Naive thymus-derived CD4-positive, alpha-beta T cell (primary cell): ENCODE measurements at regions not wholly inside any gene's neighbourhood (a gene's known extent, or its start where the extent isn't known, plus 50 kb on each side); places are given as distances from the start of the nearest gene placed in this dataset.

Experiments
- ATAC-seq: fragments of 150-1000 bp; cut with Tn5 transposase; 2 replicates; pipeline ENCODE4 v1.10.0; 2021; ENCODE audit warnings: mild to moderate bottlenecking, moderate library complexity
- CTCF ChIA-PET: fragments of 350-600 bp; sonication (Branson Sonifier 250); formaldehyde crosslinking; loops from one replicate; lab custom pipeline; 2021; ENCODE audit warnings: antibody characterized with exemption; lab: Charles Lee
- POLR2A ChIA-PET: fragments of 350-600 bp; sonication (Branson Sonifier 250); formaldehyde crosslinking; loops from one replicate; lab custom pipeline; 2021; ENCODE audit warnings: antibody characterized with exemption, inconsistent platforms; lab: Charles Lee
- DNase-seq, 9 donors: peaks; one replicate each; pipeline versions ENCODE4 v3.0.0 to v3.0.0-alpha.2; 2020 to 2022; ENCODE audit warnings: mixed read lengths in 1 of 9
- H3K27ac ChIP-seq: one replicate; pipeline ENCODE4 v1.7.0; 2013; ENCODE audit warnings: mild to moderate bottlenecking, low read depth, low read length, moderate library complexity
- H3K27me3 ChIP-seq, 2 donors: one replicate each; pipeline ENCODE4 v1.7.0; 2013; ENCODE audit warnings: low read length in 2 of 2, mild to moderate bottlenecking in 2 of 2, moderate library complexity in 2 of 2; ENCODE audit not compliant: control insufficient read depth in 2 of 2, insufficient read depth in 2 of 2
- H3K36me3 ChIP-seq, 3 experiments: 1 replicate in 2 of 3; 2 replicates in 1 of 3; pipeline ENCODE4 v1.7.0; 2013; ENCODE audit warnings: low read length in 3 of 3, mild to moderate bottlenecking in 3 of 3, moderate library complexity in 1 of 3; ENCODE audit not compliant: insufficient read depth in 3 of 3, control insufficient read depth in 2 of 3
- H3K4me1 ChIP-seq, 2 donors: one replicate each; pipeline ENCODE4 v1.7.0; 2013; ENCODE audit warnings: low read length in 2 of 2, mild to moderate bottlenecking in 2 of 2, moderate library complexity in 1 of 2; ENCODE audit not compliant: control insufficient read depth in 2 of 2, insufficient read depth in 2 of 2
- H3K4me3 ChIP-seq: 2 replicates; pipeline ENCODE4 v1.7.0; 2013; ENCODE audit warnings: mild to moderate bottlenecking, low read length
- H3K9me3 ChIP-seq, 3 experiments: 1 replicate in 2 of 3; 2 replicates in 1 of 3; pipeline ENCODE4 v1.7.0; 2013; ENCODE audit warnings: low read length in 3 of 3; ENCODE audit not compliant: control insufficient read depth in 2 of 3
- H3K27ac Mint-ChIP-seq, 9 donors: one replicate each; pipeline ENCODE4 v1.8.0; 2020 to 2022; ENCODE audit warnings: mixed read lengths in 9 of 9, mild to moderate bottlenecking in 8 of 9, moderate library complexity in 5 of 9, inconsistent platforms in 2 of 9
- H3K27me3 Mint-ChIP-seq, 5 donors: one replicate each; pipeline ENCODE4 v1.8.0; 2021 to 2022; ENCODE audit warnings: mixed read lengths in 5 of 5, mild to moderate bottlenecking in 1 of 5
- H3K36me3 Mint-ChIP-seq, 5 donors: one replicate each; pipeline ENCODE4 v1.8.0; 2020 to 2022; ENCODE audit warnings: mixed read lengths in 5 of 5, mild to moderate bottlenecking in 3 of 5, inconsistent platforms in 1 of 5
- H3K4me1 Mint-ChIP-seq, 7 donors: one replicate each; pipeline ENCODE4 v1.8.0; 2020 to 2022; ENCODE audit warnings: mixed read lengths in 7 of 7, mild to moderate bottlenecking in 3 of 7, inconsistent platforms in 1 of 7
- H3K4me3 Mint-ChIP-seq, 10 donors: one replicate each; pipeline ENCODE4 v1.8.0; 2020 to 2022; ENCODE audit warnings: mild to moderate bottlenecking in 10 of 10, mixed read lengths in 10 of 10, moderate library complexity in 6 of 10, inconsistent platforms in 2 of 10
- H3K9me3 Mint-ChIP-seq, 11 donors: one replicate each; pipeline ENCODE4 v1.8.0; 2020 to 2022; ENCODE audit warnings: mixed read lengths in 11 of 11, mild to moderate bottlenecking in 4 of 11, inconsistent platforms in 1 of 11, moderate library complexity in 1 of 11
- intact Hi-C, 2 donors: fragments of 100-400 bp; cut with micrococcal nuclease; formaldehyde crosslinking; loops; one replicate each; pipeline ENCODE4 v1.15.1; 2023

GRCh38 chr18:11520536-11520935 is 88.9 kb upstream of the SLC35G4 start:
- no peaks in the 10 kb centered on the region for H3K4me1 Mint-ChIP-seq

GRCh38 chr18:11518788-11519685 is 90.4 kb upstream of the SLC35G4 start:
- Histone ChIP-seq H3K27me3 (no peaks in the 10 kb centered on the region), H3K4me1 (no peaks in the 10 kb centered on the region), H3K4me3 (no peak overlapping the region), H3K9me3 (no peaks in the 10 kb centered on the region), H3K36me3 (no peaks in the 10 kb centered on the region), H3K27ac (no peak overlapping the region)
- Mint-ChIP-seq H3K27ac (no peak overlapping the region), H3K4me3 (no peak overlapping the region), H3K36me3 (no peaks in the 10 kb centered on the region), H3K9me3 (peaks cover 0 to 2% (median 0%) of the 10 kb centered on the region in 11 donors), H3K27me3 (peaks cover 0 to 20% (median 9%) of the 10 kb centered on the region in 5 donors), H3K4me1 (no peaks in the 10 kb centered on the region)
- no peak for ATAC-seq
- intact Hi-C loops, result loop anchor here in 1 of 2 donors (2.0 to 10.0 kb wide), 2 partner anchors 732 to 1544 kb away; no protein-coding TSS in a partner anchor
- peak in 2 of 9 donors; percentile 11 to 27 for DNase-seq
- ChIA-PET CTCF (no interaction called here), POLR2A (no interaction called here)

More at GRCh38 chr18:11520536-11520935, 88.9 kb upstream of the SLC35G4 start:
- ChIA-PET CTCF (no interaction called here), POLR2A (no interaction called here)
- Mint-ChIP-seq H3K36me3 (no peaks in the 10 kb centered on the region), H3K27me3 (peaks cover under 1 to 22% (median 10%) of the 10 kb centered on the region in 5 donors), H3K27ac (no peak overlapping the region), H3K9me3 (peaks cover 0 to 2% (median 0%) of the 10 kb centered on the region in 11 donors), H3K4me3 (no peak overlapping the region)
- Histone ChIP-seq H3K4me3 (no peak overlapping the region), H3K4me1 (no peaks in the 10 kb centered on the region), H3K27me3 (no peaks in the 10 kb centered on the region), H3K27ac (no peak overlapping the region), H3K9me3 (no peaks in the 10 kb centered on the region), H3K36me3 (no peaks in the 10 kb centered on the region)
- DNase-seq (no peak), ATAC-seq (no peak)
- intact Hi-C loops, result no loop called here

GRCh38 chr18:11517704-11518103 is 91.7 kb upstream of the SLC35G4 start:
- peaks cover 0 to 2% (median 0%) of the 10 kb centered on the region in 11 donors for H3K9me3 Mint-ChIP-seq
- no peak overlapping the region for H3K4me3 ChIP-seq
- no peak overlapping the region for H3K27ac ChIP-seq
- CTCF ChIA-PET, result no interaction called here
- no peaks in the 10 kb centered on the region for H3K4me1 Mint-ChIP-seq
- no peak for DNase-seq
- H3K9me3 ChIP-seq, result no peaks in the 10 kb centered on the region
- H3K36me3 ChIP-seq, result no peaks in the 10 kb centered on the region
- H3K4me1 ChIP-seq, result no peaks in the 10 kb centered on the region
- no peaks in the 10 kb centered on the region for H3K36me3 Mint-ChIP-seq
- H3K27me3 Mint-ChIP-seq, result peaks cover 0 to 11% (median 2%) of the 10 kb centered on the region in 5 donors
- intact Hi-C loops, result loop anchor here in 1 of 2 donors (2.0 to 10.0 kb wide), 2 partner anchors 731 to 1543 kb away; no protein-coding TSS in a partner anchor
- no peak overlapping the region for H3K4me3 Mint-ChIP-seq
- H3K27me3 ChIP-seq, result no peaks in the 10 kb centered on the region
- POLR2A ChIA-PET, result no interaction called here
- no peak for ATAC-seq
- H3K27ac Mint-ChIP-seq, result peak overlapping the region in 1 of 9 donors; percentile 45

GRCh38 chr18:11516751-11517503 is 92.5 kb upstream of the SLC35G4 start:
- DNase-seq, result no peak
- Histone ChIP-seq H3K4me3 (no peak overlapping the region), H3K27ac (no peak overlapping the region), H3K4me1 (no peaks in the 10 kb centered on the region), H3K27me3 (no peaks in the 10 kb centered on the region), H3K9me3 (no peaks in the 10 kb centered on the region), H3K36me3 (no peaks in the 10 kb centered on the region)
- ATAC-seq, result no peak
- H3K4me3 Mint-ChIP-seq, result no peak overlapping the region
- H3K9me3 Mint-ChIP-seq, result peaks cover 0 to 2% (median 0%) of the 10 kb centered on the region in 11 donors
- H3K36me3 Mint-ChIP-seq, result no peaks in the 10 kb centered on the region
- CTCF ChIA-PET, result no interaction called here
- peaks cover 0 to 5% (median 0%) of the 10 kb centered on the region in 7 donors for H3K4me1 Mint-ChIP-seq
- POLR2A ChIA-PET, result no interaction called here
- H3K27me3 Mint-ChIP-seq, result peaks cover 0 to 11% (median 2%) of the 10 kb centered on the region in 5 donors
- H3K27ac Mint-ChIP-seq, result no peak overlapping the region
- intact Hi-C loops, result loop anchor here in 1 of 2 donors (10.0 kb wide), 1 partner anchor 1542 kb away; no protein-coding TSS in a partner anchor

DNA sequence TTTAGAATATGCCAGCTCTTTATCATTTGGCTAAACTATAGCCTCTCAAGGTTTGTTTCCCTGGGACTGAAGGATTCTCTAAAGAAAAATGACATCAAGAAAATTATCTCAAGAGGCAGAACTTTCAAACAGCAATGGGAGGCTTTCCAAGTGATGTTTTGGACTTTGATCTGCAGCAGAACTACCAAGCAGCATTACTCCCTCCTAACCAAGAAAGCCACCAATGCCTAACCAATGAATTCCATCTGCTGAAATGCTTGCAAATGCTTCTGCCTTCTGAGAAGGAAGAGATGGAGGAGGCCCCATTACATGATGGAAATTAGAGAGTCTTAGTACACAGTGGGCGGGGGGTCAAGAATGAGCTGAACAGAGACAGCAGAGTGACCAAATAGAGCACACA is 95.1 kb upstream of the SLC35G4 start:
- Mint-ChIP-seq H3K27ac (no peak overlapping the region), H3K4me1 (peaks cover 0 to 12% (median 0%) of the 10 kb centered on the region in 7 donors), H3K9me3 (peaks cover 0 to 2% (median 0%) of the 10 kb centered on the region in 11 donors), H3K27me3 (peaks cover 0 to 9% (median 2%) of the 10 kb centered on the region in 5 donors), H3K36me3 (no peaks in the 10 kb centered on the region), H3K4me3 (no peak overlapping the region)
- no peaks in the 10 kb centered on the region for H3K36me3 ChIP-seq
- POLR2A ChIA-PET, result no interaction called here
- CTCF ChIA-PET, result no interaction called here
- intact Hi-C loops, result loop anchor here in 1 of 2 donors (10.0 kb wide), 1 partner anchor 1539 kb away; no protein-coding TSS in a partner anchor
- DNase-seq (no peak), ATAC-seq (no peak)
- no peaks in the 10 kb centered on the region for H3K4me1 ChIP-seq
- H3K9me3 ChIP-seq, result no peaks in the 10 kb centered on the region
- no peak overlapping the region for H3K27ac ChIP-seq
- no peaks in the 10 kb centered on the region for H3K27me3 ChIP-seq
- H3K4me3 ChIP-seq, result no peak overlapping the region

- CTCF ChIA-PET, result no interaction called here
- intact Hi-C loops, result loop anchor here in 1 of 2 donors (10.0 kb wide), 1 partner anchor 1538 kb away; no protein-coding TSS in a partner anchor
These were observed 97.0 kb upstream of the SLC35G4 start for GRCh38 chr18:11512096-11513025.

More at GRCh38 chr18:11512096-11513025, 97.0 kb upstream of the SLC35G4 start:
- H3K9me3 ChIP-seq, result no peaks in the 10 kb centered on the region
- no peak for ATAC-seq
- POLR2A ChIA-PET, result no interaction called here
- peaks cover 0 to 2% (median 0%) of the 10 kb centered on the region in 11 donors for H3K9me3 Mint-ChIP-seq
- peak overlapping the region in 1 of 9 donors; percentile 38 for H3K27ac Mint-ChIP-seq
- no peak overlapping the region for H3K27ac ChIP-seq
- no peaks in the 10 kb centered on the region for H3K27me3 ChIP-seq
- peak overlapping the region in 1 of 10 donors; percentile 23 for H3K4me3 Mint-ChIP-seq
- H3K4me1 Mint-ChIP-seq, result peaks cover 0 to 12% (median 0%) of the 10 kb centered on the region in 7 donors
- no peak for DNase-seq
- H3K36me3 ChIP-seq, result no peaks in the 10 kb centered on the region
- H3K36me3 Mint-ChIP-seq, result no peaks in the 10 kb centered on the region
- H3K27me3 Mint-ChIP-seq, result peaks cover 0 to 7% (median 0%) of the 10 kb centered on the region in 5 donors
- H3K4me3 ChIP-seq, result no peak overlapping the region
- H3K4me1 ChIP-seq, result no peaks in the 10 kb centered on the region
